Suprapubic skin (tissue), 3 donors: ENCODE measurements at regions not wholly inside any gene's neighbourhood (a gene's known extent, or its start where the extent isn't known, plus 50 kb on each side); places are given as distances from the start of the nearest gene placed in this dataset.

ENCODE experiments used
- CTCF ChIP-seq, 2 donors: fragments of 200-600 bp in 1 of 2; fragments of 450-650 bp in 1 of 2; sonication (generic) in 1 of 2; IDR thresholded peaks; one replicate each; pipeline ENCODE4 v1.5.1; 2016 to 2019; ENCODE audit warnings: antibody characterized with exemption in 2 of 2, mild to moderate bottlenecking in 1 of 2, moderate library complexity in 1 of 2
- EP300 ChIP-seq: sonication (generic); formaldehyde crosslinking; IDR thresholded peaks from one replicate; pipeline ENCODE4 v1.6.1; 2017; ENCODE audit warnings: antibody characterized with exemption
- POLR2A ChIP-seq, 2 donors: fragments of 450-650 bp; IDR thresholded peaks; one replicate each; pipeline ENCODE4 v1.6.1; 2017; ENCODE audit warnings: antibody characterized with exemption in 2 of 2, mild to moderate bottlenecking in 2 of 2, moderate library complexity in 2 of 2

- TF ChIP-seq CTCF (IDR thresholded peaks at IDR 0.05) (no peak), POLR2A (IDR thresholded peaks at IDR 0.05) (no peak), EP300 (no peak)
Measured at GRCh38 chr12:97713270-97713669, 250.7 kb downstream of the RMST start.
